ENCODE measurements at regions not wholly inside any gene's neighbourhood (a gene's known extent, or its start where the extent isn't known, plus 50 kb on each side); places are given as distances from the start of the nearest gene placed in this dataset.
A peak's percentile ranks its signal among the peaks of the same experiment; 100 is the strongest.

DNA sequence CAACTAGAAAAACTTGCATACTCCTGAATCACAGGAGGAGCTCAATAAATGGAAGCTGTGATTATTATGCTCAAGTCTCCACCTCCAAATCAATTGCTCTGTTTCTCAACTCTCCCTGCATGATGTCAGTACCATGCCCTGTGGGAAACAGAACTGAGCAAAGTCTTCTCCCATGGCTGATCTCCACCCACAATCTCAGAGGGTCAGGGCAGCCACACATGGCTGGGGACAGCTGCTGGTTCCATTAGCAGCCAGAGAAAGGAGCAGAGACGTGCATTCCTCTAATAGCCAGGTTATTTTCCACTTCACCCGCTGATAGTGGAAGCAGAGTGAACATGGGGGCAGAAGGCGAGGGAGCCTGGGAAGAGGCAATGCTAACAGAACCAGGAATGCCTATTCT, 85.5 kb upstream of the TMEM132E start:
- no peaks in the 10 kb centered on the region for H3K9me3 ChIP-seq (ENCODE audit: insufficient read depth, low read length)
- H3K27me3 ChIP-seq (ENCODE audit: low read depth, low read length), result peaks cover 84% of the 10 kb centered on the region
- H3K4me1 ChIP-seq (ENCODE audit: low read length), result no peaks in the 10 kb centered on the region
- H3K4me3 ChIP-seq (ENCODE audit: low read length), result no peak overlapping the region
- no peak overlapping the region for H2AFZ ChIP-seq (ENCODE audit: low read depth, low read length)
- H3K9ac ChIP-seq (ENCODE audit: low read length), result no peak overlapping the region
- no peaks in the 10 kb centered on the region for H3K79me2 ChIP-seq (ENCODE audit: low read length)
- H3K36me3 ChIP-seq (replicated peaks; ENCODE audit: low read depth, low read length), result no peaks in the 10 kb centered on the region
- no peak for TF ChIP-seq EZH2phosphoT487 (IDR thresholded peaks at IDR 0.05; ENCODE audit: low read depth)
- TF ChIP-seq, protein P1, sequence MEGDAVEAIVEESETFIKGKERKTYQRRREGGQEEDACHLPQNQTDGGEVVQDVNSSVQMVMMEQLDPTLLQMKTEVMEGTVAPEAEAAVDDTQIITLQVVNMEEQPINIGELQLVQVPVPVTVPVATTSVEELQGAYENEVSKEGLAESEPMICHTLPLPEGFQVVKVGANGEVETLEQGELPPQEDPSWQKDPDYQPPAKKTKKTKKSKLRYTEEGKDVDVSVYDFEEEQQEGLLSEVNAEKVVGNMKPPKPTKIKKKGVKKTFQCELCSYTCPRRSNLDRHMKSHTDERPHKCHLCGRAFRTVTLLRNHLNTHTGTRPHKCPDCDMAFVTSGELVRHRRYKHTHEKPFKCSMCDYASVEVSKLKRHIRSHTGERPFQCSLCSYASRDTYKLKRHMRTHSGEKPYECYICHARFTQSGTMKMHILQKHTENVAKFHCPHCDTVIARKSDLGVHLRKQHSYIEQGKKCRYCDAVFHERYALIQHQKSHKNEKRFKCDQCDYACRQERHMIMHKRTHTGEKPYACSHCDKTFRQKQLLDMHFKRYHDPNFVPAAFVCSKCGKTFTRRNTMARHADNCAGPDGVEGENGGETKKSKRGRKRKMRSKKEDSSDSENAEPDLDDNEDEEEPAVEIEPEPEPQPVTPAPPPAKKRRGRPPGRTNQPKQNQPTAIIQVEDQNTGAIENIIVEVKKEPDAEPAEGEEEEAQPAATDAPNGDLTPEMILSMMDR (IDR thresholded peaks at IDR 0.05; ENCODE audit: low read depth, low read length), result no peak
- no peak overlapping the region for H3K4me2 ChIP-seq (ENCODE audit: low read length)
- H3K27ac ChIP-seq (ENCODE audit: low read length), result no peak overlapping the region
- H4K20me1 ChIP-seq (ENCODE audit: insufficient read depth, low read length), result peaks cover 12% of the 10 kb centered on the region

DNA sequence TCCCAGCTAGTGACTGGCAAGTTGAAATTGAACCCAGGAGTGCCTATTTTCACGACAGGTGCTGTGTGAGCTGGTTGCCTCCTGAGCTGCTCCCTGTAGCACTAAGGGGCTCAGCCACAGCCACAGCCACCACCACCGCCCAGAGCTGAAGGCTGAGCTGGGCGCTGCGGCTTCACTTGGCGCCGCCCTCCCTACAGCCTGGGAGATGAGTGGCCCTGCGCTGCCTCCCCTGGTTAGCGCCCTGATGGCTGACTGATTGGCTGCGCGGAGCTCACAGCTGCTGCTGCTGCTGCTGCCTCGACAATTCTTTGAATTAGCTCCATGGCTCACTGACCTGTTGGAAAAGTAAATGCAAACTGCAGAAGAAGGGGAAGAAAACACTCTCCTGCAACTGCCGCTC, 91.8 kb upstream of the TMEM132E start:
- no peaks in the 10 kb centered on the region for H3K9me3 ChIP-seq (ENCODE audit: insufficient read depth, low read length)
- H3K27me3 ChIP-seq (ENCODE audit: low read depth, low read length), result peaks cover 85% of the 10 kb centered on the region
- H3K9ac ChIP-seq (ENCODE audit: low read length), result no peak overlapping the region
- no peak overlapping the region for H2AFZ ChIP-seq (ENCODE audit: low read depth, low read length)
- H3K4me3 ChIP-seq (ENCODE audit: low read length), result no peak overlapping the region
- no peaks in the 10 kb centered on the region for H3K79me2 ChIP-seq (ENCODE audit: low read length)
- H3K4me1 ChIP-seq (ENCODE audit: low read length), result peaks cover 17% of the 10 kb centered on the region
- peaks cover 25% of the 10 kb centered on the region for H4K20me1 ChIP-seq (ENCODE audit: insufficient read depth, low read length)
- H3K27ac ChIP-seq (ENCODE audit: low read length), result no peak overlapping the region
- no peaks in the 10 kb centered on the region for H3K36me3 ChIP-seq (replicated peaks; ENCODE audit: low read depth, low read length)
- TF ChIP-seq, protein P1 (IDR thresholded peaks at IDR 0.05; ENCODE audit: low read depth, low read length), result no peak
- TF ChIP-seq EZH2phosphoT487 (IDR thresholded peaks at IDR 0.05; ENCODE audit: low read depth), result no peak
- H3K4me2 ChIP-seq (ENCODE audit: low read length), result no peak overlapping the region

DNA sequence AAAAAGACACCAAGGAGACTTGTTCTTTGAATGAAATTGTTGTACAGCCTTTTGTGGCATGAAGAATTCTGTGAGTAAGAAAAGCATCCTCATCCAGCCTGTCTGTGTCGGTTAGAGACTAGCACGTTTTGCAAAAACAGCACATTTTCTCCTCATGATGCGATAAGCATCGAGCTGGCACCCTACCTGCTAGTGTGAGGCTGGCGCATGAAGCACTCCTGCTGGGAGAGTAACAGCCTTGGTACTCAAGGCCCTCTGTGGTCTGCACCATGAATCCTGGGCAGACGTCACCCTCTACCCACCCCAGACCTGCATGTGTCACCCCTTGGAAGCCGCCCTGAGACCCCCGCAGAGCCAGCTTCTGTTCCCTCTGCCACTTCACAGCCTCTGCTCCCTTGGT, 92.6 kb upstream of the TMEM132E start:
- no peak overlapping the region for H3K4me2 ChIP-seq (ENCODE audit: low read length)
- TF ChIP-seq EZH2phosphoT487 (IDR thresholded peaks at IDR 0.05; ENCODE audit: low read depth), result no peak

DNA sequence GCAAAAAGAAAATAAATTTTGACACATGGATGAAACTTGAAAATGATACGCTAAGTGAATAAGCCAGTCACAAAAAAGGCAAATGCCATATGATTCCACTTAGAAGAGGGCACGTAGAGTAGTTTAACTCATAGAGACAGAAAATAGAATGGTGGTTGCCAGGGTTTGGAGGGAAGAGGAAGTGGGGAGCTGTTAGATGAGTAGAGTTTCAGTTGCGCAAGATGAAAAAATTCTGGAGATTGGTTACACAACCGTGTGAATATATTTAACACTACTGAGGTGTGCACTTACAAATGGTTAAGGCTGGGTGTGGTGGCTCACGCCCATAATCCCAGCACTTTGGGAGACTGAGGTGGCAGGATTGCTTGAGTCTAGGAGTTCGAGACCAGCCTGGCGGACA, 93.4 kb upstream of the TMEM132E start:
- Histone ChIP-seq H2AFZ (ENCODE audit: low read depth, low read length) (no peak overlapping the region), H3K4me2 (ENCODE audit: low read length) (peak overlapping the region; percentile 43), H3K4me1 (ENCODE audit: low read length) (peaks cover 17% of the 10 kb centered on the region), H3K27ac (ENCODE audit: low read length) (no peak overlapping the region), H3K79me2 (ENCODE audit: low read length) (no peaks in the 10 kb centered on the region), H3K9me3 (ENCODE audit: insufficient read depth, low read length) (no peaks in the 10 kb centered on the region), H3K36me3 (replicated peaks; ENCODE audit: low read depth, low read length) (no peaks in the 10 kb centered on the region), H3K4me3 (ENCODE audit: low read length) (peak overlapping the region; percentile 33; the same call in 1 of the 2 replicates), H3K9ac (ENCODE audit: low read length) (no peak overlapping the region), H4K20me1 (ENCODE audit: insufficient read depth, low read length) (peaks cover 30% of the 10 kb centered on the region), H3K27me3 (ENCODE audit: low read depth, low read length) (peaks cover 86% of the 10 kb centered on the region)
- TF ChIP-seq, protein P1 (IDR thresholded peaks at IDR 0.05; ENCODE audit: low read depth, low read length), result no peak
- TF ChIP-seq EZH2phosphoT487 (IDR thresholded peaks at IDR 0.05; ENCODE audit: low read depth), result no peak

More for the DNA sequence above, 92.6 kb upstream of the TMEM132E start:
- Histone ChIP-seq H3K4me3 (ENCODE audit: low read length) (no peak overlapping the region), H3K9me3 (ENCODE audit: insufficient read depth, low read length) (no peaks in the 10 kb centered on the region), H3K36me3 (replicated peaks; ENCODE audit: low read depth, low read length) (no peaks in the 10 kb centered on the region), H3K4me1 (ENCODE audit: low read length) (peaks cover 17% of the 10 kb centered on the region), H3K27me3 (ENCODE audit: low read depth, low read length) (peaks cover 86% of the 10 kb centered on the region), H3K79me2 (ENCODE audit: low read length) (no peaks in the 10 kb centered on the region), H3K9ac (ENCODE audit: low read length) (no peak overlapping the region), H2AFZ (ENCODE audit: low read depth, low read length) (no peak overlapping the region), H3K27ac (ENCODE audit: low read length) (no peak overlapping the region), H4K20me1 (ENCODE audit: insufficient read depth, low read length) (peaks cover 30% of the 10 kb centered on the region)

Data from OCI-LY3 (cell line).